GM19395 (cell line): ENCODE measurements at regions not wholly inside any gene's neighbourhood (a gene's known extent, or its start where the extent isn't known, plus 50 kb on each side); places are given as distances from the start of the nearest gene placed in this dataset.
"Not testable (repeated sequence)": the region's sequence is repeated elsewhere in the genome, so short reads cannot be mapped to it uniquely, and the experiment has no call there.

Experiments
- ATAC-seq: cut with Tn5 transposase; IDR thresholded peaks from one replicate; pipeline ENCODE4 v1.9.1; 2021; ENCODE audit warnings: mild to moderate bottlenecking, moderate library complexity; ENCODE audit not compliant: unreplicated experiment

DNA sequence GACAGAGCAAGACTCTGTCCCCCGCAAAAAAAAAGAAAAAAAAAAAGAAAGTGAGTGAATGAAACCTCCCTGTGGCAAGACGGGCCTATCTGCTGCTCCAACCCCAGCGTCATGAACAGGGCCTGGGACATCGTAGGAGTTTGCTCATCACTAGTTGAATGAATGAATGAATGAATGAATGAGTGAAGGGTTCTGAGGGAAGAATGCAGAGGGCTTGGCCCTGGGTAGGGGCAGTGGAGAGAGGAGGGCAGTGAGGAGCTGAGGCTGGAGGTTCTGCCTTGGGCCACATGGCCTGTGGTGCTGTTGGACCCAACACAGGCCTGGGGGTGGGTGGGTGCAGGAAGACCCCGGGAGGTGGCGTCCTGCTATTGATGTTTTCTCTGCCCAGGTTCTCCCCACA lies 125.5 kb upstream of the CIBAR2 start:
- ATAC-seq = no peak

- no peak for ATAC-seq
Observed at GRCh38 chr16:85238233-85238647, 126.0 kb upstream of the CIBAR2 start.

GRCh38 chr16:85239239-85239638 lies 127.0 kb upstream of the CIBAR2 start:
- no peak for ATAC-seq

GRCh38 chr16:85239871-85240270 lies 127.6 kb upstream of the CIBAR2 start:
- ATAC-seq = no peak

- no peak for ATAC-seq
Observed at GRCh38 chr16:85240982-85241924, 129.0 kb upstream of the CIBAR2 start.

GRCh38 chr16:85242140-85242539 lies 129.9 kb upstream of the CIBAR2 start:
- no peak for ATAC-seq

- ATAC-seq = no peak
Observed at GRCh38 chr16:85243308-85243707, 131.0 kb upstream of the CIBAR2 start.

GRCh38 chr16:85244452-85244851 lies 132.2 kb upstream of the CIBAR2 start:
- ATAC-seq = not testable (repeated sequence)

- no peak for ATAC-seq
Observed at GRCh38 chr16:85245307-85246172, 133.3 kb upstream of the CIBAR2 start.

DNA sequence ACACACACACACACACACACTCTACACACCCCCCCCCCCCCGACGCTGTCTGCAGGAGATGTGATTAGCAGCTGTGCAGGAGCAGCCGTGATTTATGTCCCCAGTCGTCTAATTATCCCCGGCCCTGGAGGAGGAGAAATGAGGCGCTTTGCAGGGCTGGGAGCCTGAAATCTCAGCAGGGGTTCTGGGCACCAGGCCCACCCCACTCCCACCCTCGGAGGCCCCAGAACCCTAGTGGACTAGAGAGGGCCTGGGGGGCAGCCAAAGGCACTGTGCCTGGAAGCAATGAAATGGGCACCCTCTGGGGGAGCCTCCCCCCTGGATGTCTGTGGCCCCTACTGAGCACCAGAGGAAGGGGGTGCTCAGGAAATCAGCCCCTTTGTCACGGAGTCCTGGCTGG lies 134.2 kb upstream of the CIBAR2 start:
- no peak for ATAC-seq

- no peak for ATAC-seq
Observed at GRCh38 chr16:85246973-85247372, 134.7 kb upstream of the CIBAR2 start.

DNA sequence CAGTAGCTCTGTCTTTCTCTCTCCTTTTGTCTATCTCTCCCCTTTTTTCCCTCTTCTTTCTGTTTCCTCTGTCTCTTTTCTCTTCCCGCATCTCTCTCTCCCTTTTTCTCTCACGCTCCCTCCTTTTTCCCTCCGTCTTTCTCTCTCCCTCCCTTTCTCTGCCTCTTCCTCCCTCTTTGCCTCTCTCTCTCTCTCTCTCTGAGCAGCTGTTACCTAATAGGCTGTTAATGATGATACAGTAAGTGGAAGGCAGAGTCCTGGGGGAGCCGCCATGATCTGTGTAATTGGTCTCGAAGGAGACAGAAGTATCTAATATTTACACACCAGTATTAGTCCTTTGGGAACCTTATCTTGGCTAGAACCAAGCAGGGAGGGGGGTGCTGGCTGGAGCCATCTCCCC lies 136.1 kb upstream of the CIBAR2 start:
- ATAC-seq = no peak

GRCh38 chr16:85248857-85249256 lies 136.6 kb upstream of the CIBAR2 start:
- no peak for ATAC-seq

DNA sequence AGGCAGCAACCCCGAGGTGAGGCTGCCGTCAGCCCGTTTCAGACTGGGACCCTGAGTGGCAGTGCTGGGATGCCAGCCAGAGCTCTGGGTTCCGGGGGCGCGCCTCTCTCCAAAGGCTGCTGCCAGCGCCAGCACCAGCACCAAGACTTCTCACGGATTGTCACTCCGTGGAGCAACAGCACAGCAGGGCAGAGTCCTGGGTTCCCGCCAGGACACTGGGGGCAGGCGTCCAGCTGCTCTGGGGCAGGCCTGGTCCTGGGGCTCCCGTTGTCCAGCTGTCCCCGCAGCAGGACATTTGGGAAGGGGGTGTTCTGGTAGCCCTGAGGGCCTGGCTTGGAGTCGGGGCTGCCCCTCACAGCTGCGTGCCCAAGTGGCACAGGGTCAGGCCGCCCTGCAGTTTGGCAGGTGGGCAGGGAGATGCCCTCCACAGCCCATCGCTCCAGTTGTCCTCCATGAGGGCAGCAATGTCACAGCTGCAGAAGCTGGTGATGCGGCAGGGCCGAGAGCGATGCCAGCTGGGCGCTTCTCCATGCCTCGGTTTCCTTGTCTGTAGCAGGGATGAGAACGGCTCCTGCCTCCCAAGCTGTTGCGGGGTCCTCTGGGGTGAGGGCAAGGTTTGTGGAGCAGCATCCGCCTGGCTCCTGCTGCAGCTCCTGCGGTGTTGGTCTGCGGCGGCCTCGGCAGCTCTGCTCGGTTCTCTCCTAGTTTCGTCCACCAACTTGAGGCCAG lies 137.3 kb upstream of the CIBAR2 start:
- no peak for ATAC-seq

DNA sequence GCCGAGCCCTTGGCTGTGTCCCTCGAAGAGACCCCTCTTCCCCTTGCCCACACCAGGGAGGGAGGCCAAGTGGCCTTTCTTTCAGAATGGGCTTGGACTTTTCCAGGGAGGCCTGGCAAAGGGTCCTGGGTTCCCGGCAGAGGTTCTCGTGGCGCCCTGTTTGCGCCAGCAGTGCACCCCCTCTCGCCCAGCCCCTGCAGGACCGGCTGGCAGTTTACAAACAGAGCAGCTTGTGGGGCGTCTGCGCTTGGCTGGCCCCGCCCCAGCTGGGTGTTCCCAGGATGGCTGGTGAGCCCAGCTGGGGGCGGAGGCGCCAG lies 137.8 kb upstream of the CIBAR2 start:
- ATAC-seq = no peak

- no peak for ATAC-seq
Observed at GRCh38 chr16:85250609-85251223, 138.4 kb upstream of the CIBAR2 start.

GRCh38 chr16:85251225-85251760 lies 139.0 kb upstream of the CIBAR2 start:
- no peak for ATAC-seq

DNA sequence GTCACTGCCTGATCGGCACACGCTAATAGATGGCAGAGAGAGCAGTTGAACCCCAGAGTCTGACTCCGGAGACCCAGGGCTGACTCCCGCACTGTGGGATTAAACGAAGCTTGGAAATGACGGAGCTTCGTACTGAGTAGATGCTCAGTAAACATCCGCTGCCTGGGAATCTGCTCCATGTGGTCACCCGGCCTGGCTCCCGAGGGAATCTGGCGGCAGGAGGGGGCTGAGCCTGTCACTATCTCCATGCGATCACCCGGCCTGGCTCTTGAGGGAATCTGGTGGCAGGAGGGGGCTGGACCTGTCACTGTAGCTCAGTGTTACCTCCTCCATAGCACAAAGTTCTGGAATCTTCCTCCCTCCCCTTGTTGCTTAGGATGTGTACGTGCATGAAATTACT lies 139.7 kb upstream of the CIBAR2 start:
- ATAC-seq = no peak

DNA sequence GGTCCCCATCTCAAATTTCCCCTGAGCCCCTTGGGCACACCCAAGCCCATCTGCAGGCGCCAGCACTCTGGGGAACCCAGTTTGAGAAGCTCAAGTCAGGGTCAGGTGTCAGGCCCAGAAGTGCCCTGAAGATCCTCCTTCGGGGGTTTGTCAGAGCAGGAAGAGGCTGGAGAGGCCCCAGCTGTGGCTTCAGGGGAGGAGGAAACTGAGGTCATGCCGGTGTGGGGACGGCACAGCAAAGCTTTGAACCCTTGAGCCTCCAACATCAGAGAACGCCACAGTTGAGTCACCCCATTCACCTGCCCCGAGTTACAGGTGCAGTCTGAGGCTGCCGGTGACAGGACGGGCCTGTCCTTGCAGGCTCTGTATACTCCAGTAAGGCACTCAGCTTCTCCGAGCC lies 140.2 kb upstream of the CIBAR2 start:
- ATAC-seq = no peak

DNA sequence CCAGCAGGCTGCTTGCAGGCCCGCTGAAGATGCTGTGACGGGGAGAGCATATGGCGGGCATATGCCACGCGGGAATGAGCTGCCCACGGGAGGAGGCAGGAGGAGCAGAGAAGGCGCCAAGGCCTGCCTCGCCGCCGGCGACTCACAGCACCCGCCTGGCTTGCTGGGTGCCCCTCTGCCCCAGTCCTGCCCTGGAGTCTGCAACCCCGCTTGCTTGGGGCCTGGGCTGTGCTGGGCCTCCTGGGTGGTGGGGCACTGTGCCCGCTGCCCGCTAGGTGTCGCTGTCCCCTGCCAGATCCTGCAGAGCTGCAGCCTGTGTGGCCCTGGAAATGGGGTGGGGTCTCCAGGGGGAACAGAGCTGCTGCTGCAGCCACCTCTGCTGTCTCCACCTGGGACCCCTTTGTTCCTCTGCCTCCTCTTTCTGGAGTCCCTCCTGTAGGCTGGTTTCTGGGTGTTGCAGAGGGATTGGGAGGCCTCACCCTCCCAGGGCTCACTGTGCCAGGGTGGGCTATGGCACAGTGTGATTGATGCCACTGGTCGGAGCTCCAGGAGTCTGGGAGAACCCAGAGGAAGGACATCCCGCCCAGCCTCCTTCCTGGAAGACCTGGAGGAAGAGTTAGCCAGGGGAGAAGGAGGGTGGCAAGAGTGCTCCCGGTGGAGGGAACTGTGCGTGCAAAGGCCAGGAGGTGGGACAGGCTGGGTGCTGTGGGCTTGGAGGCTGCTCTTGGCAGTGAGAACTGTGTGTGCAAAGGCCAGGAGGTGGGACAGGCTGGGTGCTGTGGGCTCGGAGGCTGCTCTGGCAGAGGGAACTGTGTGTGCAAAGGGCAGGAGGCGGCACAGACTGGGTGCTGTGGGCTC lies 141.0 kb upstream of the CIBAR2 start:
- ATAC-seq = no peak
